Esophagus squamous epithelium (tissue), 5 donors: ENCODE measurements at regions not wholly inside any gene's neighbourhood (a gene's known extent, or its start where the extent isn't known, plus 50 kb on each side); places are given as distances from the start of the nearest gene placed in this dataset.
"Not testable (repeated sequence)": the region's sequence is repeated elsewhere in the genome, so short reads cannot be mapped to it uniquely, and the experiment has no call there.

ENCODE experiments used
- DNase-seq: peaks from one replicate; lab custom pipeline; 2025; lab: John Stamatoyannopoulos, UW
- H3K27ac ChIP-seq, 4 donors: fragments of 200-600 bp; sonication (generic); one replicate each; pipeline ENCODE4 v1.5.1; 2016 to 2019; ENCODE audit warnings: mild to moderate bottlenecking in 1 of 4
- H3K27me3 ChIP-seq, 4 donors: fragments of 200-600 bp; sonication (generic); 1 replicate in 3 of 4; 2 replicates in 1 of 4; pipeline versions ENCODE4 v1.5.1 to v1.6.0; 2017 to 2021; ENCODE audit warnings: antibody characterized with exemption in 1 of 4
- H3K36me3 ChIP-seq, 3 donors: fragments of 200-600 bp; sonication (generic); one replicate each; pipeline ENCODE4 v1.5.1; 2016 to 2019
- H3K4me1 ChIP-seq, 3 donors: fragments of 200-600 bp; sonication (generic); one replicate each; pipeline ENCODE4 v1.5.1; 2017 to 2019
- H3K4me3 ChIP-seq, 4 donors: fragments of 200-600 bp; sonication (generic); 1 replicate in 3 of 4; 2 replicates in 1 of 4; pipeline ENCODE4 v1.5.1; 2016 to 2019; ENCODE audit warnings: mild to moderate bottlenecking in 2 of 4, moderate library complexity in 1 of 4
- H3K9me3 ChIP-seq, 3 donors: fragments of 200-600 bp; sonication (generic); one replicate each; pipeline ENCODE4 v1.5.1; 2016 to 2019
- CTCF ChIP-seq, 6 experiments: fragments of 450-650 bp in 4 of 6; fragments of 200-600 bp in 2 of 6; sonication (generic) in 2 of 6; IDR thresholded peaks; one replicate each; pipeline ENCODE4 v1.5.1; 2016 to 2019; ENCODE audit warnings: antibody characterized with exemption in 6 of 6, mild to moderate bottlenecking in 4 of 6, moderate library complexity in 4 of 6
- POLR2A ChIP-seq, 4 donors: fragments of 450-650 bp; IDR thresholded peaks; one replicate each; pipeline ENCODE4 v1.6.1; 2017; ENCODE audit warnings: antibody characterized with exemption in 4 of 4, mild to moderate bottlenecking in 4 of 4, moderate library complexity in 3 of 4
- WGBS, 2 donors: methylation state at CpG; one replicate each; pipeline ENCODE4 v1.1.5; 2018; 5-methylcytosine and 5-hydroxymethylcytosine counted together
- intact Hi-C: fragments of 100-400 bp; cut with DNase I; formaldehyde crosslinking; loops from one replicate; pipeline ENCODE4 v1.15.0; 2022
- donor health status: DM: yes; HTN: yes; CAD: no.

GRCh38 chr13:86491121-86491520 is 691.9 kb upstream of the SLITRK6 start:
- H3K27ac ChIP-seq: no peak overlapping the region
- TF ChIP-seq CTCF (IDR thresholded peaks at IDR 0.05) (no peak), POLR2A (IDR thresholded peaks at IDR 0.05) (no peak)
- H3K4me1 ChIP-seq: no peaks in the 10 kb centered on the region
- intact Hi-C loops: no loop called here
- H3K9me3 ChIP-seq: no peaks in the 10 kb centered on the region
- no peaks in the 10 kb centered on the region for H3K36me3 ChIP-seq
- 63 to 84% methylated on average over 1 of the region's 1 CpG for WGBS, 2 donors
- DNase-seq: no peak
- H3K27me3 ChIP-seq: no peaks in the 10 kb centered on the region
- no peak overlapping the region for H3K4me3 ChIP-seq

GRCh38 chr13:86501931-86502330 is 702.7 kb upstream of the SLITRK6 start:
- H3K4me1 ChIP-seq, H3K36me3 ChIP-seq, H3K9me3 ChIP-seq, H3K4me3 ChIP-seq, H3K27me3 ChIP-seq, DNase-seq, intact Hi-C loops, H3K27ac ChIP-seq: not testable (repeated sequence)
- 86 to 89% methylated on average over 10 of the region's 10 CpGs for WGBS, 2 donors

- no peak for TF ChIP-seq POLR2A (IDR thresholded peaks at IDR 0.05)
- TF ChIP-seq CTCF (IDR thresholded peaks at IDR 0.05): no peak
- Histone ChIP-seq H3K27ac (no peak overlapping the region), H3K4me3 (no peak overlapping the region), H3K9me3 (peaks cover 0 to 5% (median 0%) of the 10 kb centered on the region in 3 donors), H3K4me1 (no peaks in the 10 kb centered on the region), H3K36me3 (no peaks in the 10 kb centered on the region), H3K27me3 (no peaks in the 10 kb centered on the region)
- intact Hi-C loops: no loop called here
- no peak for DNase-seq
- 66 to 75% methylated on average over 2 of the region's 2 CpGs for WGBS, 2 donors
Observed at GRCh38 chr13:86510792-86511191, 711.6 kb upstream of the SLITRK6 start.

- 68 to 69% methylated on average over 3 of the region's 3 CpGs for WGBS, 2 donors
- TF ChIP-seq CTCF (IDR thresholded peaks at IDR 0.05) (no peak), POLR2A (IDR thresholded peaks at IDR 0.05) (no peak)
- Histone ChIP-seq H3K4me3 (no peak overlapping the region), H3K9me3 (no peaks in the 10 kb centered on the region), H3K36me3 (no peaks in the 10 kb centered on the region), H3K27me3 (no peaks in the 10 kb centered on the region), H3K27ac (no peak overlapping the region), H3K4me1 (no peaks in the 10 kb centered on the region)
- DNase-seq: no peak
- intact Hi-C loops: no loop called here
Observed at GRCh38 chr13:86541461-86541860, 742.2 kb upstream of the SLITRK6 start.

GRCh38 chr13:86554066-86554465 is 754.8 kb upstream of the SLITRK6 start:
- no peaks in the 10 kb centered on the region for H3K27me3 ChIP-seq
- no peak for DNase-seq
- H3K4me1 ChIP-seq: no peaks in the 10 kb centered on the region
- TF ChIP-seq POLR2A (IDR thresholded peaks at IDR 0.05) (no peak), CTCF (IDR thresholded peaks at IDR 0.05) (no peak)
- no peaks in the 10 kb centered on the region for H3K9me3 ChIP-seq
- H3K4me3 ChIP-seq: no peak overlapping the region
- H3K27ac ChIP-seq: no peak overlapping the region
- no peaks in the 10 kb centered on the region for H3K36me3 ChIP-seq
- intact Hi-C loops: no loop called here

GRCh38 chr13:86559901-86560300 is 760.7 kb upstream of the SLITRK6 start:
- intact Hi-C loops: no loop called here
- H3K36me3 ChIP-seq: no peaks in the 10 kb centered on the region
- no peak overlapping the region for H3K4me3 ChIP-seq
- no peaks in the 10 kb centered on the region for H3K4me1 ChIP-seq
- TF ChIP-seq CTCF (IDR thresholded peaks at IDR 0.05) (no peak), POLR2A (IDR thresholded peaks at IDR 0.05) (no peak)
- DNase-seq: no peak
- WGBS, 2 donors: 17 to 58% methylated on average over 1 of the region's 1 CpG
- H3K27ac ChIP-seq: no peak overlapping the region
- no peaks in the 10 kb centered on the region for H3K27me3 ChIP-seq
- no peaks in the 10 kb centered on the region for H3K9me3 ChIP-seq
